HepG2 (cell line): ENCODE measurements at regions not wholly inside any gene's neighbourhood (a gene's known extent, or its start where the extent isn't known, plus 50 kb on each side); places are given as distances from the start of the nearest gene placed in this dataset.

Experiments used
- ATAC-seq: fragments of 200-7000 bp; cut with Tn5 transposase; 3 replicates; pipeline ENCODE4 v1.9.1; 2020; ENCODE audit warnings: mild to moderate bottlenecking, moderate library complexity
- BruUV-seq: library from RNA; stranded (reverse); fragments of 400-500 nt; replicated peaks from 2 replicates; lab custom pipeline; 2021; lab: Mats Ljungman, UMichigan
- CTCF ChIA-PET: fragments of 300-600 bp; formaldehyde crosslinking; extraction: SDS; loops from one replicate; lab custom pipeline; 2021; ENCODE audit warnings: low total read pairs, inconsistent platforms, low intra/inter-chr PET ratio; lab: Yijun Ruan, JAX
- POLR2A ChIA-PET: fragments of 350-600 bp; sonication (Branson Sonifier 250); formaldehyde crosslinking; loops from one replicate; lab custom pipeline; 2020; ENCODE audit warnings: antibody characterized with exemption, inconsistent platforms; lab: Yijun Ruan, JAX
- DNase-seq: peaks from one replicate; pipeline ENCODE4 v3.0.0-alpha.2; 2015; ENCODE audit warnings: low spot score
- FAIRE-seq: peaks from 3 replicates; lab custom pipeline; 2011; peaks lifted over from hg19 to GRCh38; lab: Jason Lieb, UNC
- H2AFZ ChIP-seq: one replicate; pipeline ENCODE4 v1.6.1; 2011; ENCODE audit warnings: low read length, inconsistent platforms
- H3K27ac ChIP-seq: fragments of 300-600 bp; 3 replicates; pipeline ENCODE4 v1.8.0; 2011; ENCODE audit warnings: mixed run types, mild to moderate bottlenecking, mixed read lengths, low read length, inconsistent platforms; ENCODE audit not compliant: insufficient read depth; ENCODE audit errors: extremely low read length
- H3K27me3 ChIP-seq, 2 experiments: fragments of 200-600 bp in 1 of 2; 2 replicates in 1 of 2; 3 replicates in 1 of 2; pipeline versions ENCODE4 v1.6.0 to v1.8.0; 2011; ENCODE audit warnings: low read length in 2 of 2, mild to moderate bottlenecking in 2 of 2, moderate library complexity in 2 of 2, inconsistent platforms in 1 of 2; ENCODE audit not compliant: insufficient read depth in 2 of 2, control insufficient read depth in 1 of 2
- H3K36me3 ChIP-seq, 2 experiments: fragments of 200-600 bp in 1 of 2; replicated peaks in 1 of 2; 2 replicates in 1 of 2; 3 replicates in 1 of 2; pipeline versions ENCODE4 v1.5.1 to v1.8.0; 2011; ENCODE audit warnings: low read length in 2 of 2, inconsistent platforms in 1 of 2; ENCODE audit not compliant: insufficient read depth in 2 of 2, control insufficient read depth in 1 of 2
- H3K4me1 ChIP-seq: 2 replicates; pipeline ENCODE4 v1.5.1; 2012; ENCODE audit warnings: low read length, inconsistent platforms; ENCODE audit not compliant: insufficient read depth
- H3K4me2 ChIP-seq: 2 replicates; pipeline ENCODE4 v1.6.0; 2011; ENCODE audit warnings: low read depth, low read length, inconsistent platforms
- H3K4me3 ChIP-seq, 3 experiments: fragments of 200-600 bp in 1 of 3; sonication (generic), shearing (Covaris generic) in 1 of 3; replicated peaks in 1 of 3; 2 replicates each; pipeline ENCODE4 v1.5.1; 2011 to 2016; ENCODE audit warnings: low read length in 3 of 3, inconsistent platforms in 2 of 3, low read depth in 2 of 3, mild to moderate bottlenecking in 2 of 3, control low read depth in 1 of 3, mixed read lengths in 1 of 3; ENCODE audit not compliant: insufficient read depth in 1 of 3
- H3K79me2 ChIP-seq: one replicate; pipeline ENCODE4 v1.6.1; 2011; ENCODE audit warnings: low read length, inconsistent platforms; ENCODE audit not compliant: insufficient read depth
- H3K9ac ChIP-seq: 2 replicates; pipeline ENCODE4 v1.6.0; 2011; ENCODE audit warnings: mild to moderate bottlenecking, low read depth, low read length, inconsistent platforms; ENCODE audit not compliant: insufficient read depth
- H3K9me3 ChIP-seq: 2 replicates; pipeline ENCODE4 v1.5.1; 2012; ENCODE audit warnings: mild to moderate bottlenecking, low read length
- H4K20me1 ChIP-seq: 2 replicates; pipeline ENCODE4 v1.6.0; 2011; ENCODE audit warnings: inconsistent platforms, mild to moderate bottlenecking, low read length, moderate library complexity; ENCODE audit not compliant: insufficient read depth
- SMYD3 ChIP-seq: sonication (generic); formaldehyde crosslinking; IDR thresholded peaks from 2 replicates; pipeline ENCODE4 v1.8.1; 2023; ENCODE audit warnings: mild to moderate bottlenecking, missing genetic modification reagents
- ZGPAT ChIP-seq: IDR thresholded peaks from 2 replicates; pipeline ENCODE4 v1.6.1; 2016; ENCODE audit warnings: mild to moderate bottlenecking
- ZNF18 ChIP-seq: sonication (generic); formaldehyde crosslinking; IDR thresholded peaks from 2 replicates; pipeline ENCODE4 v1.8.0; 2022; ENCODE audit warnings: mild to moderate bottlenecking, missing genetic modification reagents; ENCODE audit not compliant: insufficient replicate concordance
- ZNF30 ChIP-seq: sonication (generic); formaldehyde crosslinking; IDR thresholded peaks from 2 replicates; pipeline ENCODE4 v1.5.0; 2020; ENCODE audit warnings: mild to moderate bottlenecking, missing genetic modification reagents
- WGBS: methylation state at CpG from one replicate; pipeline ENCODE4 v1.1.6; 2017; ENCODE audit warnings: low lambda C conversion rate; 5-methylcytosine and 5-hydroxymethylcytosine counted together
- in situ Hi-C: cut with HindIII; loops from 2 replicates; pipeline ENCODE4 v1.10.0; 2017; ENCODE audit warnings: low pct_unique_long_range_greater_than_20kb; ENCODE audit not compliant: extremely low pct_ligation_motif_present
- intact Hi-C: fragments of 100-400 bp; cut with micrococcal nuclease; formaldehyde crosslinking; loops from one replicate; pipeline ENCODE4 v1.10.0; 2022; ENCODE audit not compliant: unreplicated experiment

GRCh38 chr22:22999523-22999922, 70.8 kb upstream of the GNAZ start:
- intact Hi-C loops, result no loop called here
- no peak for ATAC-seq
- POLR2A ChIA-PET, result no interaction called here

More at GRCh38 chr22:22999523-22999922, 70.8 kb upstream of the GNAZ start:
- Histone ChIP-seq H3K4me1 (no peaks in the 10 kb centered on the region), H3K9ac (no peak overlapping the region), H3K36me3 (no peaks in the 10 kb centered on the region), H3K4me2 (no peak overlapping the region), H2AFZ (no peak overlapping the region), H3K4me3 (no peak overlapping the region), H3K27me3 (no peaks in the 10 kb centered on the region), H4K20me1 (no peaks in the 10 kb centered on the region), H3K27ac (no peak overlapping the region), H3K79me2 (no peaks in the 10 kb centered on the region), H3K9me3 (peaks cover 22% of the 10 kb centered on the region)
- in situ Hi-C loops, result no loop called here
- BruUV-seq, result no TSS peak
- TF ChIP-seq SMYD3 (CRISPR knock-in tag), result no peak
- TF ChIP-seq ZNF30, result no peak
- no peak for TF ChIP-seq ZNF18
- no peak for TF ChIP-seq ZGPAT
- DNase-seq, result no peak
- 2% methylated on average over 2 of the region's 2 CpGs for WGBS
- no peak for FAIRE-seq
- CTCF ChIA-PET, result no interaction called here
